Ovary (tissue), 3 donors: ENCODE measurements at regions not wholly inside any gene's neighbourhood (a gene's known extent, or its start where the extent isn't known, plus 50 kb on each side); places are given as distances from the start of the nearest gene placed in this dataset.

Experiments used
- EP300 ChIP-seq: sonication (generic); formaldehyde crosslinking; IDR thresholded peaks from one replicate; pipeline ENCODE4 v1.6.1; 2017; ENCODE audit warnings: antibody characterized with exemption
- TF ChIP-seq, protein P1 (sequence below), 3 donors: fragments of 450-650 bp in 2 of 3; fragments of 200-600 bp in 1 of 3; IDR thresholded peaks; one replicate each; pipeline versions ENCODE4 v1.5.1 to v1.8.0; 2016 to 2022; ENCODE audit warnings: antibody characterized with exemption in 3 of 3, mild to moderate bottlenecking in 1 of 3
- donor health status: DM: no; HTN: no; CAD: no.

DNA sequence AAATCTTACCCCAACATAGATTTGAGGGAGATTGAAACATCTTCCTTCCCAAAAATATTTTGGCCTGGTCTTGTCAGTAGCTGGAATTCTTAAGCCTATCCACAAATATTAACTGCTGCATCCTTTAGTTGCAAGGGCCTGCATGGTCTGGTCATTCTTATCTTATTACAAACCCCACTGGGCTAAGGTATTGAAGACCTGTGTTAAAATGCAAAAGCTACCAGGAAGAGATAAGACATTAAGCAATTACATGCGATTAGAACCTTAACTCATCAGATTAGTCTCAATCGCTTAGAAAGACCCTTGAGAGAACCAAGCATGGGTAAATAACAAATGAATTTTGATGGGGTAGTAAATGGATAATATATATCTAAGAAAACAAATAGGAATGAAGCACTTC, 426.6 kb downstream of the FRK start:
- no peak for TF ChIP-seq EP300
- TF ChIP-seq, protein P1, sequence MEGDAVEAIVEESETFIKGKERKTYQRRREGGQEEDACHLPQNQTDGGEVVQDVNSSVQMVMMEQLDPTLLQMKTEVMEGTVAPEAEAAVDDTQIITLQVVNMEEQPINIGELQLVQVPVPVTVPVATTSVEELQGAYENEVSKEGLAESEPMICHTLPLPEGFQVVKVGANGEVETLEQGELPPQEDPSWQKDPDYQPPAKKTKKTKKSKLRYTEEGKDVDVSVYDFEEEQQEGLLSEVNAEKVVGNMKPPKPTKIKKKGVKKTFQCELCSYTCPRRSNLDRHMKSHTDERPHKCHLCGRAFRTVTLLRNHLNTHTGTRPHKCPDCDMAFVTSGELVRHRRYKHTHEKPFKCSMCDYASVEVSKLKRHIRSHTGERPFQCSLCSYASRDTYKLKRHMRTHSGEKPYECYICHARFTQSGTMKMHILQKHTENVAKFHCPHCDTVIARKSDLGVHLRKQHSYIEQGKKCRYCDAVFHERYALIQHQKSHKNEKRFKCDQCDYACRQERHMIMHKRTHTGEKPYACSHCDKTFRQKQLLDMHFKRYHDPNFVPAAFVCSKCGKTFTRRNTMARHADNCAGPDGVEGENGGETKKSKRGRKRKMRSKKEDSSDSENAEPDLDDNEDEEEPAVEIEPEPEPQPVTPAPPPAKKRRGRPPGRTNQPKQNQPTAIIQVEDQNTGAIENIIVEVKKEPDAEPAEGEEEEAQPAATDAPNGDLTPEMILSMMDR (IDR thresholded peaks at IDR 0.05): no peak
